H1 (cell line): ENCODE measurements at regions not wholly inside any gene's neighbourhood (a gene's known extent, or its start where the extent isn't known, plus 50 kb on each side); places are given as distances from the start of the nearest gene placed in this dataset.

Experiments
- CTCF ChIA-PET: fragments of 300-600 bp; sonication (Branson Sonifier 250); formaldehyde crosslinking; loops from one replicate; lab custom pipeline; 2021; ENCODE audit not compliant: partially characterized antibody; lab: Charles Lee
- POLR2A ChIA-PET: fragments of 300-600 bp; sonication (Branson Sonifier 250); formaldehyde crosslinking; loops from one replicate; lab custom pipeline; 2021; ENCODE audit warnings: inconsistent platforms; ENCODE audit not compliant: partially characterized antibody; lab: Charles Lee
- DNase-seq, 2 experiments: peaks; one replicate each; pipeline versions ENCODE4 v3.0.0 to v3.0.0-alpha.2; 2010 to 2022; ENCODE audit warnings: low spot score in 2 of 2, low read depth in 1 of 2, mixed read lengths in 1 of 2
- FAIRE-seq: peaks from 2 replicates; lab custom pipeline; 2011; peaks lifted over from hg19 to GRCh38; lab: Jason Lieb, UNC
- H2AFZ ChIP-seq: 2 replicates; pipeline ENCODE4 v1.8.1; 2012; ENCODE audit warnings: low read length, inconsistent platforms
- H2AK5ac ChIP-seq: 2 replicates; pipeline ENCODE4 v1.6.1; 2013; ENCODE audit warnings: low read depth, low read length
- H2BK120ac ChIP-seq: replicated peaks from 2 replicates; pipeline ENCODE3; 2013; ENCODE audit warnings: low read depth, low read length, inconsistent platforms
- H2BK12ac ChIP-seq: 2 replicates; pipeline ENCODE4 v1.6.1; 2013; ENCODE audit warnings: low read depth, low read length
- H2BK15ac ChIP-seq: 2 replicates; pipeline ENCODE4 v1.6.1; 2013; ENCODE audit warnings: low read length
- H2BK20ac ChIP-seq: 2 replicates; pipeline ENCODE4 v1.6.1; 2013; ENCODE audit warnings: low read length
- H2BK5ac ChIP-seq: 2 replicates; pipeline ENCODE4 v1.6.1; 2013; ENCODE audit warnings: low read depth, low read length
- H3K14ac ChIP-seq: 2 replicates; pipeline ENCODE4 v1.6.1; 2013; ENCODE audit warnings: inconsistent platforms; ENCODE audit not compliant: insufficient read length
- H3K18ac ChIP-seq: 2 replicates; pipeline ENCODE4 v1.6.1; 2013; ENCODE audit warnings: low read length; ENCODE audit errors: extremely low read depth
- H3K23ac ChIP-seq: 2 replicates; pipeline ENCODE4 v1.6.1; 2013; ENCODE audit warnings: inconsistent platforms; ENCODE audit not compliant: insufficient read length
- H3K23me2 ChIP-seq: 2 replicates; pipeline ENCODE4 v1.6.1; 2013; ENCODE audit warnings: low read depth, low read length
- H3K27ac ChIP-seq: 2 replicates; pipeline ENCODE4 v1.6.1; 2011; ENCODE audit warnings: low read depth, low read length, inconsistent platforms
- H3K27me3 ChIP-seq, 4 experiments: replicated peaks in 1 of 4; 1 replicate in 1 of 4; 2 replicates in 3 of 4; pipeline versions ENCODE4 v1.6.1 to v1.8.1; 2011 to 2013; ENCODE audit warnings: low read length in 3 of 4, mild to moderate bottlenecking in 3 of 4, inconsistent platforms in 2 of 4, mixed read lengths in 2 of 4, moderate library complexity in 1 of 4; ENCODE audit not compliant: control insufficient read depth in 3 of 4, insufficient read depth in 3 of 4; ENCODE audit errors: extremely low read depth in 1 of 4
- H3K36me3 ChIP-seq, 4 experiments: 2 replicates each; pipeline versions ENCODE4 v1.6.1 to v1.8.1; 2011 to 2013; ENCODE audit warnings: mild to moderate bottlenecking in 4 of 4, low read length in 3 of 4, moderate library complexity in 2 of 4, control low read depth in 1 of 4, inconsistent platforms in 1 of 4; ENCODE audit not compliant: insufficient read depth in 4 of 4, control insufficient read depth in 2 of 4
- H3K4ac ChIP-seq: replicated peaks from 2 replicates; pipeline ENCODE3; 2013; ENCODE audit warnings: low read length, low read depth, mixed read lengths, inconsistent platforms; ENCODE audit not compliant: insufficient read length
- H3K4me1 ChIP-seq, 4 experiments: replicated peaks in 1 of 4; 1 replicate in 1 of 4; 2 replicates in 3 of 4; pipeline versions ENCODE4 v1.6.1 to v1.8.1; 2011 to 2013; ENCODE audit warnings: low read length in 3 of 4, inconsistent platforms in 2 of 4, mixed read lengths in 1 of 4; ENCODE audit not compliant: insufficient read depth in 4 of 4, control insufficient read depth in 3 of 4
- H3K4me2 ChIP-seq, 2 experiments: 2 replicates each; pipeline versions ENCODE4 v1.6.1 to v1.8.1; 2011 to 2013; ENCODE audit warnings: low read depth in 2 of 2, low read length in 2 of 2, control low read depth in 1 of 2, inconsistent platforms in 1 of 2, mild to moderate bottlenecking in 1 of 2; ENCODE audit not compliant: insufficient read depth in 1 of 2
- H3K4me3 ChIP-seq, 4 experiments: fragments of 200-600, 300-600 bp in 1 of 4; sonication (generic), shearing (Covaris generic), sonication (Bioruptor Twin) in 1 of 4; 2 replicates each; pipeline versions ENCODE4 v1.5.1 to v1.8.1; 2011 to 2016; ENCODE audit warnings: low read length in 4 of 4, low read depth in 3 of 4, control low read depth in 2 of 4, inconsistent platforms in 2 of 4, mild to moderate bottlenecking in 2 of 4, mixed read lengths in 1 of 4, moderate library complexity in 1 of 4; ENCODE audit not compliant: insufficient read depth in 2 of 4; ENCODE audit errors: extremely low read depth in 1 of 4
- H3K56ac ChIP-seq: replicated peaks from 2 replicates; pipeline ENCODE3; 2013; ENCODE audit warnings: low read depth, mild to moderate bottlenecking, mixed read lengths, low read length, inconsistent platforms; ENCODE audit not compliant: insufficient read length
- H3K79me1 ChIP-seq: 2 replicates; pipeline ENCODE4 v1.6.1; 2013; ENCODE audit warnings: low read depth, low read length, control low read depth
- H3K79me2 ChIP-seq, 2 experiments: 2 replicates each; pipeline versions ENCODE4 v1.6.1 to v1.8.1; 2012 to 2013; ENCODE audit warnings: low read length in 2 of 2, mild to moderate bottlenecking in 2 of 2, inconsistent platforms in 1 of 2; ENCODE audit not compliant: insufficient read depth in 2 of 2, control insufficient read depth in 1 of 2
- H3K9ac ChIP-seq, 4 experiments: replicated peaks in 1 of 4; 1 replicate in 1 of 4; 2 replicates in 3 of 4; pipeline versions ENCODE4 v1.6.1 to v1.8.1; 2011 to 2013; ENCODE audit warnings: low read depth in 3 of 4, low read length in 3 of 4, control low read depth in 2 of 4, mild to moderate bottlenecking in 2 of 4, moderate library complexity in 2 of 4, inconsistent platforms in 1 of 4; ENCODE audit errors: extremely low read depth in 1 of 4
- H3K9me3 ChIP-seq, 2 experiments: 2 replicates each; pipeline versions ENCODE4 v1.6.1 to v1.8.1; 2012 to 2013; ENCODE audit warnings: mild to moderate bottlenecking in 2 of 2, moderate library complexity in 2 of 2, control low read depth in 1 of 2, inconsistent platforms in 1 of 2, low read depth in 1 of 2, low read length in 1 of 2, mixed read lengths in 1 of 2; ENCODE audit not compliant: insufficient read depth in 2 of 2
- H4K20me1 ChIP-seq, 2 experiments: replicated peaks in 1 of 2; 2 replicates each; pipeline versions ENCODE3 to v1.8.1; 2011 to 2013; ENCODE audit warnings: inconsistent platforms in 2 of 2, low read length in 2 of 2, mild to moderate bottlenecking in 1 of 2; ENCODE audit not compliant: insufficient read depth in 2 of 2, control insufficient read depth in 1 of 2
- H4K5ac ChIP-seq: 2 replicates; pipeline ENCODE4 v1.6.1; 2013; ENCODE audit warnings: low read length, low read depth, mixed read lengths, inconsistent platforms; ENCODE audit not compliant: insufficient read length
- H4K8ac ChIP-seq: 2 replicates; pipeline ENCODE4 v1.8.0; 2013; ENCODE audit warnings: mild to moderate bottlenecking, moderate library complexity, low read length, inconsistent platforms; ENCODE audit not compliant: insufficient read depth; ENCODE audit errors: extremely low read depth
- H4K91ac ChIP-seq: replicated peaks from 2 replicates; pipeline ENCODE3; 2013; ENCODE audit warnings: low read length, mixed read lengths, inconsistent platforms; ENCODE audit not compliant: insufficient read length
- CHD1 ChIP-seq: IDR thresholded peaks from 2 replicates; pipeline ENCODE4 v1.6.1; 2012; ENCODE audit warnings: low read depth, low read length, improper control_type of control experiment
- CTBP2 ChIP-seq: IDR thresholded peaks from 2 replicates; pipeline ENCODE4 v1.7.0; 2011; ENCODE audit warnings: borderline replicate concordance, mild to moderate bottlenecking, moderate library complexity, mixed read lengths, low read length; ENCODE audit not compliant: insufficient read depth, insufficient read length
- GTF2F1 ChIP-seq: IDR thresholded peaks from 2 replicates; pipeline ENCODE4 v1.6.1; 2012; ENCODE audit warnings: low read depth, low read length, improper control_type of control experiment, borderline replicate concordance
- HDAC2 ChIP-seq, 2 experiments: fragments of 300-600 bp in 1 of 2; sonication (generic) in 1 of 2; IDR thresholded peaks; 2 replicates each; pipeline ENCODE4 v1.6.1; 2011 to 2012; ENCODE audit warnings: low read depth in 2 of 2, low read length in 2 of 2, mild to moderate bottlenecking in 2 of 2, moderate library complexity in 2 of 2, borderline replicate concordance in 1 of 2, inconsistent platforms in 1 of 2
- JUN ChIP-seq: IDR thresholded peaks from 2 replicates; pipeline ENCODE4 v1.6.1; 2011; ENCODE audit warnings: low read depth, mild to moderate bottlenecking, improper control_type of control experiment, low read length
- NANOG ChIP-seq: IDR thresholded peaks from 2 replicates; pipeline ENCODE4 v1.6.1; 2011; ENCODE audit warnings: low read length, low read depth, mild to moderate bottlenecking, inconsistent platforms; ENCODE audit not compliant: insufficient read depth, poor library complexity, severe bottlenecking
- PHF8 ChIP-seq: fragments of 200-600 bp; sonication (generic); conservative IDR thresholded peaks from 2 replicates; pipeline ENCODE4 v1.7.1; 2012; ENCODE audit warnings: low read depth, mild to moderate bottlenecking, inconsistent platforms, low read length, moderate library complexity
- SIRT6 ChIP-seq: IDR thresholded peaks from one replicate; pipeline ENCODE4 v1.7.1; 2012; ENCODE audit warnings: low read length, inconsistent platforms
- SRF ChIP-seq: IDR thresholded peaks from 2 replicates; pipeline ENCODE4 v1.6.1; 2011; ENCODE audit warnings: mild to moderate bottlenecking, low read depth, low read length, moderate library complexity
- YY1 ChIP-seq: IDR thresholded peaks from 2 replicates; pipeline ENCODE4 v1.6.1; 2011; ENCODE audit warnings: low read depth, mild to moderate bottlenecking, low read length

DNA sequence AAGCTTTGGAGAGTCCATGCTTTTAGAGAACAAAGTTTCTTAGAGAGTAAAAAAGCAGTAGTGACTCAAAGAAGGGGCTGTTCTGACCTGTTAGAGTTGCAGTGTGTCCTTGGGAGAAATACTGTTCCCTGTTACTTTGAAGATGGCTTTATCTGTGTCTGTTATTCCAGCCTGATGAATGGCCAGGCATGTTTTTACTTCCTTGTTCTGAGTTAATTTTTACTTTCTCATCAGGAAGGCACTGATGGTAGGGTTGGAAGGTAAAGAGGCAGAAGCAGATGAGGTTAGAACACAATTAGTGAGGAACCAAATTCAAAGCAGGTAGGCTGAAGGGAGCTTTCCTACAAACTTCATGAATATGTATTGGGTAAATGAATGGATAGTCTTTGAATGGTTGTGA is 138.5 kb upstream of the PRKCQ start:
- Histone ChIP-seq H2BK5ac (no peak overlapping the region), H4K91ac (no peak overlapping the region), H2BK20ac (no peak overlapping the region), H3K27me3 (no peaks in the 10 kb centered on the region), H4K20me1 (no peaks in the 10 kb centered on the region), H3K56ac (no peak overlapping the region), H4K5ac (no peak overlapping the region), H3K9ac (no peak overlapping the region), H2BK15ac (no peak overlapping the region), H3K4me1 (peaks cover 0 to 19% (median 3%) of the 10 kb centered on the region in 4 experiments; a peak in 6 of 7 replicates), H3K9me3 (peaks cover 0 to 6% of the 10 kb centered on the region in 2 experiments; a peak in 2 of 4 replicates), H3K79me1 (no peaks in the 10 kb centered on the region), H3K14ac (no peak overlapping the region), H4K8ac (no peak overlapping the region), H3K23me2 (no peaks in the 10 kb centered on the region), H2BK12ac (no peak overlapping the region), H3K4me3 (no peak overlapping the region), H2BK120ac (no peak overlapping the region), H3K23ac (no peak overlapping the region), H3K4ac (no peak overlapping the region), H3K36me3 (no peaks in the 10 kb centered on the region), H3K79me2 (no peaks in the 10 kb centered on the region), H3K4me2 (no peak overlapping the region), H3K18ac (no peak overlapping the region), H2AK5ac (no peak overlapping the region), H2AFZ (no peak overlapping the region)
- no peak for DNase-seq
- POLR2A ChIA-PET: no interaction called here
- CTCF ChIA-PET: interaction anchor here (1.2 to 6.0 kb wide), 3 partner anchors 17 to 232 kb away, joined by 3 to 28 read pairs (median 5); no protein-coding TSS in a partner anchor
- TF ChIP-seq PHF8 (no peak), CHD1 (no peak), SIRT6 (no peak), HDAC2 (IDR thresholded peaks at IDR 0.05; ENCODE audit: borderline replicate concordance in 1 of 2, low read depth in 2 of 2, low read length in 2 of 2) (no peak), CTBP2 (no peak), GTF2F1 (no peak), NANOG (no peak), YY1 (no peak), SRF (no peak), JUN (no peak)
- TF ChIP-seq, all 59 proteins: peak for 0
- no peak overlapping the region for H3K27ac ChIP-seq
- no peak for FAIRE-seq
